ENCODE measurements at regions not wholly inside any gene's neighbourhood (a gene's known extent, or its start where the extent isn't known, plus 50 kb on each side); places are given as distances from the start of the nearest gene placed in this dataset.
"Not testable (repeated sequence)": the region's sequence is repeated elsewhere in the genome, so short reads cannot be mapped to it uniquely, and the experiment has no call there.

- not testable (repeated sequence) for H3K4me1 ChIP-seq (ENCODE audit: low read length); H3K36me3 ChIP-seq (replicated peaks; ENCODE audit: low read depth, low read length); H3K27me3 ChIP-seq (ENCODE audit: low read depth, low read length); H3K4me3 ChIP-seq (ENCODE audit: low read length); H3K79me2 ChIP-seq (ENCODE audit: low read length); H2AFZ ChIP-seq (ENCODE audit: low read depth, low read length); H3K9ac ChIP-seq (ENCODE audit: low read length); H3K9me3 ChIP-seq (ENCODE audit: insufficient read depth, low read length); H3K27ac ChIP-seq (ENCODE audit: low read length); H4K20me1 ChIP-seq (ENCODE audit: insufficient read depth, low read length); H3K4me2 ChIP-seq (ENCODE audit: low read length)
These were observed 51.3 kb downstream of the NACA2 start for GRCh38 chr17:61539728-61540127.

DNA sequence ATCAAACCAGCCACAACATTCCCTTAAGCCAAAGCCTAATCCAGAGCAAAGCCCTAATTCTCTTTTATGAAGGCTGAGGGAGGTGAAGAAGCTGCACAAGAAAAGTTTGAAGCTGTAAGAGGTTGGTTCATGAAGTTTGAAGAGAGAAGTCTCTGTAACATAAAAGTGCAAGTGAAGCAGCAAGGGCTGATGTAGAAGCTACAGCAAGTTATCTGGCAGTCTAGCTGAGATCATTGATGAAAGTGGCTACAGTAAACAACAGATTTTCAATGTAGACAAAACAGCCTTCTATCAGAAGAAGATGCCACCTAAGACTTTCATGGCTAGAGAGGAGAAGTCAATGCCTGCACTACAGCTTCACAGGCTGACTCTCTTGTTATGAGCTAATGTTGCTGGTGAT is 52.5 kb downstream of the NACA2 start:
- no peak overlapping the region for H3K4me2 ChIP-seq (ENCODE audit: low read length)
- no peak overlapping the region for H2AFZ ChIP-seq (ENCODE audit: low read depth, low read length)
- no peaks in the 10 kb centered on the region for H3K27me3 ChIP-seq (ENCODE audit: low read depth, low read length)
- TF ChIP-seq CTCF (IDR thresholded peaks at IDR 0.05; ENCODE audit: low read depth, low read length) (no peak), EZH2phosphoT487 (IDR thresholded peaks at IDR 0.05; ENCODE audit: low read depth) (no peak)
- no peak overlapping the region for H3K4me3 ChIP-seq (ENCODE audit: low read length)
- H3K36me3 ChIP-seq (replicated peaks; ENCODE audit: low read depth, low read length): no peaks in the 10 kb centered on the region
- H3K9me3 ChIP-seq (ENCODE audit: insufficient read depth, low read length): peaks cover 4% of the 10 kb centered on the region; the same call in 1 of the 2 replicates
- H3K79me2 ChIP-seq (ENCODE audit: low read length): no peaks in the 10 kb centered on the region
- H4K20me1 ChIP-seq (ENCODE audit: insufficient read depth, low read length): no peaks in the 10 kb centered on the region
- no peak overlapping the region for H3K9ac ChIP-seq (ENCODE audit: low read length)
- no peak overlapping the region for H3K27ac ChIP-seq (ENCODE audit: low read length)
- H3K4me1 ChIP-seq (ENCODE audit: low read length): no peaks in the 10 kb centered on the region

GRCh38 chr17:61537264-61537771 is 53.7 kb downstream of the NACA2 start:
- Histone ChIP-seq H3K9ac (ENCODE audit: low read length) (no peak overlapping the region), H3K27me3 (ENCODE audit: low read depth, low read length) (no peaks in the 10 kb centered on the region), H3K9me3 (ENCODE audit: insufficient read depth, low read length) (peaks cover 4% of the 10 kb centered on the region; the same call in 1 of the 2 replicates), H3K4me3 (ENCODE audit: low read length) (no peak overlapping the region), H3K4me1 (ENCODE audit: low read length) (no peaks in the 10 kb centered on the region), H3K4me2 (ENCODE audit: low read length) (no peak overlapping the region), H4K20me1 (ENCODE audit: insufficient read depth, low read length) (no peaks in the 10 kb centered on the region), H3K36me3 (replicated peaks; ENCODE audit: low read depth, low read length) (no peaks in the 10 kb centered on the region), H3K27ac (ENCODE audit: low read length) (no peak overlapping the region), H2AFZ (ENCODE audit: low read depth, low read length) (no peak overlapping the region), H3K79me2 (ENCODE audit: low read length) (no peaks in the 10 kb centered on the region)
- no peak for TF ChIP-seq CTCF (IDR thresholded peaks at IDR 0.05; ENCODE audit: low read depth, low read length)
- TF ChIP-seq EZH2phosphoT487 (IDR thresholded peaks at IDR 0.05; ENCODE audit: low read depth): no peak

- Histone ChIP-seq H3K27ac (ENCODE audit: low read length) (no peak overlapping the region), H3K4me1 (ENCODE audit: low read length) (no peaks in the 10 kb centered on the region), H3K27me3 (ENCODE audit: low read depth, low read length) (no peaks in the 10 kb centered on the region), H3K4me3 (ENCODE audit: low read length) (peak overlapping the region; percentile 64), H4K20me1 (ENCODE audit: insufficient read depth, low read length) (no peaks in the 10 kb centered on the region), H3K9ac (ENCODE audit: low read length) (no peak overlapping the region), H3K4me2 (ENCODE audit: low read length) (peak overlapping the region; percentile 53), H2AFZ (ENCODE audit: low read depth, low read length) (peak overlapping the region; percentile 73), H3K9me3 (ENCODE audit: insufficient read depth, low read length) (peaks cover under 1% of the 10 kb centered on the region; the same call in 1 of the 2 replicates), H3K36me3 (replicated peaks; ENCODE audit: low read depth, low read length) (no peaks in the 10 kb centered on the region), H3K79me2 (ENCODE audit: low read length) (no peaks in the 10 kb centered on the region)
- TF ChIP-seq EZH2phosphoT487 (IDR thresholded peaks at IDR 0.05; ENCODE audit: low read depth) (no peak), CTCF (IDR thresholded peaks at IDR 0.05; ENCODE audit: low read depth, low read length) (no peak)
These were observed 54.5 kb downstream of the NACA2 start for GRCh38 chr17:61536422-61536955.
